ENCODE measurements at regions not wholly inside any gene's neighbourhood (a gene's known extent, or its start where the extent isn't known, plus 50 kb on each side); places are given as distances from the start of the nearest gene placed in this dataset.

GRCh38 chr6:37555040-37555781 is 55.5 kb upstream of the CCDC167 start:
- DNase-seq (ENCODE audit: insufficient read length, low spot score) (no peak), FAIRE-seq (no peak)
- TF ChIP-seq CTCF (IDR thresholded peaks at IDR 0.05; ENCODE audit: insufficient read depth, missing control alignments): no peak

DNA sequence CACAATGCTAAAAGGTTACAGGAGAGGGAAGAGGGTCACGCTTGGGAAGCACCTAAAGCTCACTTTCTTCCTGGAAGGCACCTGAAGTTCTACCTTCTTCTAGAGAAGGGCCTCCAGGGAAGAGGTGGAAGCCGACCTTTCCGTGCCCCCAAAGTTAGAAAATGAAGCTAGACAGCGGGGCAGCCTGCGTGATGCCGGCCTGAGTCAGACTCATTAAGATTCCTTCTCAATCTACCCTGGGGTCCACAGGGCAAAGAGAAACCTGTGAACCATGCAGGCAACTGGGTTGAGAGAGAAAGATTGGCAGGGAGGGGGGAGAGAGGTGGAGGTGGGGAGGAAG is 54.8 kb upstream of the CCDC167 start:
- FAIRE-seq (no peak), DNase-seq (ENCODE audit: insufficient read length, low spot score) (no peak)
- TF ChIP-seq CTCF (IDR thresholded peaks at IDR 0.05; ENCODE audit: insufficient read depth, missing control alignments): no peak

GRCh38 chr6:37552267-37552666 is 52.6 kb upstream of the CCDC167 start:
- DNase-seq (ENCODE audit: insufficient read length, low spot score) (no peak), FAIRE-seq (no peak)
- no peak for TF ChIP-seq CTCF (IDR thresholded peaks at IDR 0.05; ENCODE audit: insufficient read depth, missing control alignments)

DNA sequence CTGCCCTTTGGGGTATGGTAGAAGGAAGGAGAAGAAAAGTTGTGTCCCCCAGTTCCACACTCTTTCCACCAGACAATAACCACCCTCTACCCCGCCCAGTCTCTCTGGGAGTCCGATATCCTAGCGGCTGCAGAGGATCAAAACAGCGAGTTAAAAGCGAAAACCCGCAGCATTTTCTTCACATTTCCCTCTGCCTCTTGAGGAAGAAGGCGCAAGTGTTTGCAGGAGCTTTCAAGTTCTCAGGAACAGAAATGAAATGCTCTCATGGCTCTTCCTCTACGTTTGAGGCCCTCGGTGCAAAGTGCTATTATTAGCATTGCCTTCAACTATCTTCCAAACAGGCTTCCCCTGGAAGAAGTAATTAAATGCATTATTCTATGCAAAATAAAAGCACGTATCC is 52.2 kb upstream of the CCDC167 start:
- TF ChIP-seq CTCF (IDR thresholded peaks at IDR 0.05; ENCODE audit: insufficient read depth, missing control alignments): no peak
- DNase-seq (ENCODE audit: insufficient read length, low spot score): no peak
- no peak for FAIRE-seq

GRCh38 chr6:37551446-37551845 is 51.8 kb upstream of the CCDC167 start:
- TF ChIP-seq CTCF (IDR thresholded peaks at IDR 0.05; ENCODE audit: insufficient read depth, missing control alignments): no peak
- DNase-seq (ENCODE audit: insufficient read length, low spot score) (no peak), FAIRE-seq (no peak)

GRCh38 chr6:37551002-37551401 is 51.3 kb upstream of the CCDC167 start:
- TF ChIP-seq CTCF (IDR thresholded peaks at IDR 0.05; ENCODE audit: insufficient read depth, missing control alignments): no peak
- no peak for DNase-seq (ENCODE audit: insufficient read length, low spot score)
- FAIRE-seq: no peak

- DNase-seq (ENCODE audit: insufficient read length, low spot score) (no peak), FAIRE-seq (no peak)
- no peak for TF ChIP-seq CTCF (IDR thresholded peaks at IDR 0.05; ENCODE audit: insufficient read depth, missing control alignments)
Measured at GRCh38 chr6:37550191-37550831, 50.6 kb upstream of the CCDC167 start.

All from D721Med (cell line).